Left ventricle myocardium superior (tissue), 1 donor: ENCODE measurements at regions not wholly inside any gene's neighbourhood (a gene's known extent, or its start where the extent isn't known, plus 50 kb on each side); places are given as distances from the start of the nearest gene placed in this dataset.

ENCODE experiments used
- ATAC-seq: fragments of 200-7000 bp; cut with Tn5 transposase; one replicate; pipeline ENCODE4 v1.9.1; 2020; ENCODE audit warnings: mild to moderate bottlenecking, moderate library complexity
- DNase-seq: peaks from one replicate; pipeline ENCODE4 v3.0.0-alpha.2; 2020
- intact Hi-C: fragments of 100-400 bp; cut with micrococcal nuclease; formaldehyde crosslinking; loops from one replicate; pipeline ENCODE4 v1.11.0; 2022
- donor health status: DM: no; HTN: yes; CAD: no; lungs with severe emphysema.

DNA sequence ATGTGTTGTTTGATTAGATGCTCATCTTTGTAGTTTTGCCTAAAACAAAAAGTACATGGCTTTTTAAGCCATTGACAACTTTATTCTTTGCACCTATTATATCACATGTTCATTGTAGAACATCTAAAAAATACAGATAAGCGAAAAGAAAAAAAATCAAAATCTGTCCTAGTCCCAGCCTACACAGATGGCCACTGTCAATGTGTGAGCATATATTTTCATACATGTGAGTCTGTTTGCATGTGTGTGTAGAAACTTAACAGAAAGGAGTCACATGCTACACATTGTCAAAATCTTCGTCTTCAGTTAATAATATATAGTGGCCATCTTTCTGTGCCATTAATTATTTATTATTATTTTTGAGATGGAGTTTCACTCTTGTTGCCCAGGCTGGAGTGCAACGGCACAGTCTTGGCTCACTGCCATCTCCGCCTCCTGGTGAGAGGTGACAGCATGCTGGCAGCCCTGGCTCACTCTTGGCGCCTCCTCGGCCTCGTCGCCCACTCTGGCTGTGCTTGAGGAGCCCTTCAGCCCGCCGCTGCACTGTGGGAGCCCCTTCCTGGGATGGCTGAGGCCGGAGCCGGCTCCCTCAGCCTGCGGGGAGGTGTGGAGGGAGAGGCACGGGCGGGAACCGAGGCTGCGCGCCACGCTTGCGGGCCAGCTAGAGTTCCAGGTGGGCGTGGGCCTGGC is 68.5 kb upstream of the AMZ2 start:
- DNase-seq (peak; percentile 64), ATAC-seq (no peak)
- intact Hi-C loops: no loop called here

DNA sequence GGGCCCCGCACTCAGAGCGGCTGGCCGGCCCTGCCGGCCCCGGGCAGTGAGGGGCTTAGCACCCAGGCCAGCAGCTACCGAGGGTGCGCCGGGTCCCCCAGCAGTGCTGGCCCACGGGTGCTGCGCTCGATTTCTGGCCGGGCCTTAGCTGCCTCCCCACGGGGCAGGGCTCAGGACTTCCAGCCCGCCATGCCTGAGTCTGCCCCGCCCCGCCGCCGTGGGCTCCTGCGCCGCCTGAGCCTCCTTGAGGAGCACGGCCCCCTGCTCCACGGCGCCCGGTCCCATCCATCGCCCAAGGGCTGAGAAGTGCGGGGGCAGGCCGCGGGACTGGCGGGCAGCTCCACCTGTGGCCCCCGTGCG is 67.9 kb upstream of the AMZ2 start:
- intact Hi-C loops: no loop called here
- ATAC-seq: no peak

DNA sequence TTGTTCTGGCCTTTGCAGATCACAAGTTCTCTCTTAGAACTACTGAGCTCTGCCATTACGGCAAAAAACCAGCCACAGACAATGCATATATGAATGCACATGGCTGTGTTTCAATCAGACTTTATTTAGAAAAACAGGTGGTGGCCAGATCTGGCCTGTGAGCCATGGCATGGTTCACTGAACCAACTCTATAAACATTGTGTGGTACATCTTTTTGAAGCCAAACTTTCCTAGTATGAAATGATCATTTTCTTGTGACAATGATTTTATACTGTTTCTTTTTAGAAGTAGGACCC is 65.9 kb upstream of the AMZ2 start:
- intact Hi-C loops: no loop called here
- no peak for DNase-seq
- ATAC-seq: no peak

More for the DNA sequence above, 67.9 kb upstream of the AMZ2 start:
- DNase-seq: no peak

DNA sequence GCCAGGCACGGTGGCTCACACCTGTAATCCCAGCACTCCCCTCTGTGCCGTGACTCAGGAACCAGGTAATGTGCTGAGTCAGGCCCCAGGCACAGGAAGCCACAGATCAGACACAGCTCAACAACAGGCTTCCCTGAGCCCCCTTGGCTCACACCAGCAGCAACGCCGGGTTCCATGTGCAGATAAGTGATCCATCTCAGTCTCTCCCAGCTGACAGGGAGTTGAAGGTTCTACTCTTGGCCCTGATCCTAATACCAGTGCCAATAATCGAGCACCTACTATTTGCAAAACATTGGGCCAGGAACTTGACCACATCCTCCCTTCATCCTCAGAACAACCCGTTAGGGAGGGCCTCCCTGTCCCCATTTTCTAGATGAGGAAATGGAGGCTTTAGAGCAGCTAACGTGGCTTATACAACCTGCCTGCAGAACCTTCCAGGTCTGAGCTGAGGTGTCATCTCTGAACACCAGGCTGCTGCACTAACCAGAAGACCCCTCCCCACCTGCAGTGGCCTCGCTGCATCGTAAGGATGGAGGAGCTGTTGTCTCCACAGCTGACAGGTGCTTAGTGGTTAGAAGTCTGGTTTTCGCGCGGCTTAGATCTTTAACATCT is 64.8 kb upstream of the AMZ2 start:
- intact Hi-C loops: no loop called here
- DNase-seq (no peak), ATAC-seq (no peak)

DNA sequence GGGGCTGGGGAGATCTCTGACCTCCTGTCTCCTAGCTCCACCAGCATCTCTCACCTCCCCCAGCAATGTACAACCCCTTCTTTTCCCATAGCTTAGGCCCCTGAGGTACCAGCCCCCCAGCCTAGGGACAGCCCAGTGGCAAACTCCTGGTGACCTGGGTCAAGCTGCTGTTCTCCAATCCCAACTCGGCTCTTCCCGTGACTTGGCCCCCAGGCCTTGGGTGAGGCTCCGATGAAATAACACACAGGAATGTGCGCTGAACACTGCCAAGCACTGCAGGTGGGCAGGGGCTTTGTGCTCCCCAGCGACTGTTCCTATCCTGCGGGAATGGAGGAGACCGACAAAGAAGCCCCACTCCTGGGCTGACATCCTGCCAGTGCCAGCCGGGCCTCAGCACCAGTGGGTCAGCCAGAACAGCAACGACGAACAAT is 63.7 kb upstream of the AMZ2 start:
- no peak for DNase-seq
- no peak for ATAC-seq
- intact Hi-C loops: no loop called here

DNA sequence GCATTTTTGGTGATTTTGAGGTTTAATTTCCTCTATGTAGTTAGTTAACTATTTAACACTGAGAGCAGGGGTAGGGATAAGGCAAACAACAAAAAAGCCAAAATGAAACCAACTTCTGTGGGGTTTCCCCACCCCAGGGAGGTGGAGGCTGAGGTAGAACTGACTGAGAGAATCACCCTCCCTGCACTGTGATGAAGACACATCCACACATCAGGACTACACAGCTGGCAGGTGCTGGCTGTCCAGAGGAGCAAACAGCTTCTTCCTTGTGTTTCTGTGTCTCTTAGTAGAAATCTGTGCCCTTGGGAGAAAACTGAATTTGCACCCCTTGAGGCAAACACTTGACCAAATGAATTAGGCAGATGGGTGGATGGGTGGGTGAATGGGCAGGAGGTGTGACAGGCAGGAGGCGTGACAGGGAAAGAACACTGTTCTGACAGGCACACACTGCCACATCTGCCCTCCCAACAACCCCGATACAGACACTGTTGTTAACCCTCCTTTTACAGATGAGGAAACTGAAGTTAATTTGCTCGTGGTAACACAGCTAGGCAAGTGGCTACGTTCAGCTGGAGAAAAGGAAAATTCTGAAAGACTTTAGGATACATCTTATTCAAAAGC is 62.9 kb upstream of the AMZ2 start:
- DNase-seq: no peak
- ATAC-seq: no peak
- intact Hi-C loops: no loop called here

DNA sequence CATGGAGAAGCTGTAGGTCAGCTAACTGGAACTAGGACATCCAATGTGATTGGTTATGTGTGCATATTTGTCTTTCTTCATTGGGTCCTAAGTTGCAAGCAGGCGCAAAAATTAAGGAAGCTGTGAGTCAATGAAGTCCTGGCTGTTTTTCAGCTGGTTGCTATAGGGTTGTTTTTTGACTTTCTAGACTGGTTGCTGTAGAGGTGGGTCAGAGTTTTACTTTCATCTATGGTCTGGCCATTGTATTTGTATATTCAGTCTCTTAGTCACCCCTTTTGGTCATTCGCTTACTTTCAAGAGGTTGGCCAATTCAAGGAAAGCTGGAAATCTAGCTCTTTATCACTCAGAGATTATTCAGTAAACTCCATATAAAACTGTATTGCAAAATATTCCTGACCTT is 62.0 kb upstream of the AMZ2 start:
- DNase-seq (no peak), ATAC-seq (no peak)
- intact Hi-C loops: no loop called here

DNA sequence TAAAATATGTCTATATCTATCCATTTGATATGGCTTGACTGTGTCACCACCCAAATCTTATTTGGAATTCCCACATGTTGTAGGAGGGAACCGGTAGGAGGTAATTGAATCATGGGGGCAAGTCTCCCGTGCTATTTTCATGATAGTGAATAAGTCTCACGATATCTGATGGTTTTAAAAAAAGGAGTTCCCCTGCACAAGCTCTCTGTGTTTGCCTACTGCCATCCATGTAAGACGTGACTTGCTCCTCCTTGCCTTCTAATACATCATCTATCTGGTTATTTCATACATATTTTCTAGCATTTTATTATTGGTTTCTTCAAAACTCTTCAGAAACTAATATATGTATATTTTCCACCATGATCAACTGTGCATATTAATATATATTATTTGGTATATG is 57.3 kb upstream of the AMZ2 start:
- DNase-seq (no peak), ATAC-seq (no peak)
- intact Hi-C loops: no loop called here

DNA sequence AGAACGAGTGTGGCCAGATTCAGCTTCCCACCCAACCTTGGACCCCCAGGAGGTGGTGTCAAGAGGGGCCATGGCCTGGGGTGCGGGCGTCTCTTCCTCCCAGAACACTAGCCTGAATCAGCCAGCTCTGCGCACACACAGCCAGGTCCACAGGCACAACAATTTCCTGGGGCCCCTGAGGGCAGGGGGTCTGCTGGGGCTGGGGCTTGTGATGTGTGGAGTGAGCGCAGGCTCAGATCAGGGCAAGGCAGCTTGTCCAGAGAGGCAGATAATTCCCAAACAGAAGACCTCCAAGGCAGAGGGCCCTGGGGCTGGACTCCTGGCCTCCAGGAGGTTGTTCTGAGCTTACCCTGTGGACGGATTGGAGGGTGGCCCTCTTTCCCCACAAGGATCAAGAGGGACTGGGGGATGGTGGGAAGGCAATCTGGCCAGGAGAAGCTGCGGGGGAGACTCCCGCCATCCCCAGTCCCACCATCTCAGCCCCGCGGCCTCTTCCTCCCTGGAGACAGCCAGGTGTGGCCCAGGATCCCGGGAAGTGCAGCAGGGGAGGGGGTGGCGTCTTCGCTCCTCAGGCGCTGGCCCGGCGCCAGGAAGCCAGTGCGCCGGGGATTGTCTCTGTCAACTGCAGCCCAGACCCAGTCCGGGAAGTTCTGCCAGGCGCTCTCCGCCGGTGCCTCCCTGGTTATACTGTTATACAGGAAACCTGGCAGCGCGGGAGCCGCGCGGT is 52.0 kb upstream of the AMZ2 start:
- peak; percentile 57 for DNase-seq
- intact Hi-C loops: no loop called here
- peak; percentile 12 for ATAC-seq

DNA sequence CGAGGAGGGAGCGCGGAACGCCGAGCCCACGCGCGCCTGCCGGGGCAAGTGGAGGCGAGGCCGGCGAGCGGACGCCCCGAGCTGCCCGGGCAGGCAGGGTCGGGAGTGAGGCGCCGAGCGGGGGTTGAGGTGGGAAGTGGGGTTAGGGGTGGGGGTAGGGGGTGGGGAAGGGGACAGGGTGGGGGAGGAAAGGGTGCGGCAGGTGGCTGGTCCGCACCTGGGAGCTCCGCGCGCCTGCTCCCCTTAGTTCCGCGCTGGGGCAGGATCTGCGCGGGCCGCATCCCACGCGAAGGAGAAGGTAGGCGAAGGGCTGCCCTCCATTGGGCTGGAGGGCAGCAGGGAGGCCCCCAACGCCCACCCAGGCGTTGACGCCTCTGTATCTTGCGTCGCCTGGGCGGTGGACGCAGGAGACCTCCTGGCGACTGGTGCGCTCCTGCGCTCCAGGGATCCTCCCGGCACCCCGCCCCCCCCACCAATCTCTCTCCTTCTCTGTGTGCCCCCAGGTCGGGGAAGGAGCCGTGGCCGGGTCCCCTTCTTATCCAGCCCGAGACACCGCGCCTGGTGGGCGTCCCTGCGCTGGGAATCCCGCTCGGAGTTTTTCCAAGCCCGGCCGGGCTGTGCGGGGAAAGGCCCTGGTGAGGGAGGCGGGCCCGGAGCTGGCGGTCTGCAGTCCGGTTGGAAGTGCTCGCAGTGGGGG is 51.3 kb upstream of the AMZ2 start:
- ATAC-seq: peak; percentile 4
- DNase-seq: no peak
- intact Hi-C loops: no loop called here

DNA sequence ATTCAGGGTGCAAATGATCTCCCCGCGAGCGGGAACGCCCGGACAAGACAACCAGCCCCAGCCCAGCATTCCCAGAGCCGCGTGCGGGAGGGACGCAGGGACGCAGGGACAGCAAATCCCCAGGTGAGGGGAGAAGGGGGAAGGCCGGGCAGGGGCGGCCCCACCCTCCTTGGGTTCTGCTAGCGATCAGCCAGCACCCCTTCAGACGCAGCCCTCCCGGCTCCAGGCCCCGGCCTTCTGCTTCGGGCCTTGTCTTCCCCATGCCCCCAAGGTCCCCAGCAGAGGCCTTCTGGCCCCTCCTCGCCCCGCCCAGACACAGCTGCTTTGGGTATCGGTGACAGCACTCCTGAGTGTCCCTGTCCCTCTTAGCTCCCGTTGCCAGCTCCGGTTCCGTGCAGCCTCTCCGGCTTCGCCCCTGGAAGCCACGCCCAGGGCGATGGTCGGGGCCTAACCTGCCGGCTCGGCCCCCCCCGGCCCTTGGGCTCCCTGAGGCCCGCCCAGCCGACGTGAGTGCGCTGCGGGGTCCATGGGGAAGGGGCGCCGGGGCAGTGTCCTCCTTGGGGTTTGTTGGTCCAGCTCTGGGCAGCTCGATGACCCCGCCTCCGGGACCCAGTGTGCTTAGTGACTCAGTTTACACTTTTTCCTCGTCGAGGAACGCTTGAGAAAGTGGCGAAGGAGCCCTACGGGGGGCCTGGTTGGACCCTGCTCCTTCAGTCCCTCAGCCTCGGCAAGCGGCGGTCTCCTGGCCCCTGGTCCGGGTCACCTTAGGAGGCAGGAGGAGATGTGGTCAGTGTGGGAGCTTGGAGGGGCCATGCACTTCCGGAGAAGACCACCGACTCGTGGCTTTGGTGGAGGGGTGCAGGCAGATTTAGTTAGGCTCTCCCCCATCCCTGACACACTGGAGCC is 50.5 kb upstream of the AMZ2 start:
- DNase-seq (peak; percentile 50), ATAC-seq (peak; percentile 4)
- intact Hi-C loops: no loop called here

DNA sequence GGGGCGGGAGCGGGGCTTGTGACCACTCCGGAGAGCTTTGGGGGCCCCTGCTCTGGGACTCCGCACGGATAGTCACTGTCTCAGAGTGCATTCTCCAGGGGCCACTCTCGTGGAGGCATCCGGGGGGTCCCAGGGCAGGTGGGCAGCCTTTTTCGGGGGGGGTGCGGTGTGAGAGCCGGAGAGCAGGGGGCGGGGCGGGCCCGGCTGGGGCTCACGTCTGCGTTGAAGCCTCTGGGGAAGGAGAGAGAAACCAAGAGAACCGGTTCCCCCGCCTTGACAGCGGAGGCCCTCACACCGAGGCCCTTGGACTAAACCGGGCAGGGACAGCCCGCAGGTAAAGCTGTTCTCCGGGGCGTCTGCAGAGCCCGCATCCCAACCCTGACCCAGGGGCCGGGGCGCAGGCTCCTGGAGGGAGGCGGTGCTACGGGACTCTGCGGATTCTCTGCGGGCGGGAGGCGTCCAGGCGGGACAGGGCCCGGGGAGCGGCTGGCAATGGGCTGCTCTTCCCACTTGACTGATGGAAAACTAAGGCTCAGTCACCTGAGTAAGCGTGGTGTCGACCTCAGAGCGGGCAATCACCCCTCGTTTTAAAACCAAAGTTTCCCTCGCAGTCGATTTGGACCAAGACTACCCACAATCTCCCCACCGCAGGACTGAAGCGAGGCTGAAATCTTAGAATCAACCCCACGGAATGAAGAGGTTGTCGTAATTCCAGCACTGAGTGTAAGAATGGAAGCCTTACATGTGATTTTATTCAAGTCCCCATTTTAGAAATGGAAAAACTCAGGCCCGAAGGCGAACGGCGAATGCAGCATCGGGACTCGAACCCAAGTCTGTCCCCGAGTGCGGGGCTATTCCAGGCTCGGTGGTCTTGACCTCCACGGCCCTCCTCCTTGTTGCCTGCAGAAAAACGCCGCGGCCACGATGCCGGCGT is 49.6 kb upstream of the AMZ2 start:
- ATAC-seq: no peak
- intact Hi-C loops: no loop called here
- DNase-seq: no peak
